ENCODE measurements at regions not wholly inside any gene's neighbourhood (a gene's known extent, or its start where the extent isn't known, plus 50 kb on each side); places are given as distances from the start of the nearest gene placed in this dataset.

GRCh38 chr5:8289779-8290178 is 420.8 kb downstream of the MTRR start:
- DNase-seq = no peak
- no peaks in the 10 kb centered on the region for H3K27me3 ChIP-seq (replicated peaks in 2 of 5; ENCODE audit: control insufficient read depth in 4 of 5, insufficient read depth in 5 of 5, low read length in 4 of 5)
- H3K27ac ChIP-seq (ENCODE audit: insufficient read depth in 1 of 2, low read depth in 1 of 2, low read length in 2 of 2, poor library complexity in 1 of 2, severe bottlenecking in 2 of 2) = no peak overlapping the region
- POLR2A ChIA-PET = no interaction called here
- WGBS (ENCODE audit: insufficient coverage) = no CpG with 5 or more reads among the region's 1 CpG
- H3K4me3 ChIP-seq (ENCODE audit: control insufficient read depth in 1 of 7, extremely low read depth in 1 of 7, insufficient read depth in 4 of 7, low read depth in 2 of 7, low read length in 6 of 7) = no peak overlapping the region
- no peaks in the 10 kb centered on the region for H3K36me3 ChIP-seq (ENCODE audit: control insufficient read depth in 4 of 4, insufficient read depth in 4 of 4, low read length in 3 of 4)
- no peaks in the 10 kb centered on the region for H3K4me1 ChIP-seq (ENCODE audit: control extremely low read depth in 1 of 4, control insufficient read depth in 4 of 4, insufficient read depth in 4 of 4, low read length in 3 of 4)
- H3K9me3 ChIP-seq (ENCODE audit: control extremely low read depth in 1 of 5, control insufficient read depth in 4 of 5, insufficient read depth in 2 of 5, low read depth in 1 of 5, low read length in 4 of 5) = no peaks in the 10 kb centered on the region
- CTCF ChIA-PET = no interaction called here

- H3K4me3 ChIP-seq (ENCODE audit: control insufficient read depth in 1 of 7, extremely low read depth in 1 of 7, insufficient read depth in 4 of 7, low read depth in 2 of 7, low read length in 6 of 7) = no peak overlapping the region
- H3K9me3 ChIP-seq (ENCODE audit: control extremely low read depth in 1 of 5, control insufficient read depth in 4 of 5, insufficient read depth in 2 of 5, low read depth in 1 of 5, low read length in 4 of 5) = no peaks in the 10 kb centered on the region
- no peak overlapping the region for H3K27ac ChIP-seq (ENCODE audit: insufficient read depth in 1 of 2, low read depth in 1 of 2, low read length in 2 of 2, poor library complexity in 1 of 2, severe bottlenecking in 2 of 2)
- no CpG with 5 or more reads among the region's 2 CpGs for WGBS (ENCODE audit: insufficient coverage)
- H3K36me3 ChIP-seq (ENCODE audit: control insufficient read depth in 4 of 4, insufficient read depth in 4 of 4, low read length in 3 of 4) = no peaks in the 10 kb centered on the region
- H3K4me1 ChIP-seq (ENCODE audit: control extremely low read depth in 1 of 4, control insufficient read depth in 4 of 4, insufficient read depth in 4 of 4, low read length in 3 of 4) = no peaks in the 10 kb centered on the region
- H3K27me3 ChIP-seq (replicated peaks in 2 of 5; ENCODE audit: control insufficient read depth in 4 of 5, insufficient read depth in 5 of 5, low read length in 4 of 5) = no peaks in the 10 kb centered on the region
- DNase-seq = no peak
- ChIA-PET CTCF (no interaction called here), POLR2A (no interaction called here)
Measured at GRCh38 chr5:8290721-8291120, 421.8 kb downstream of the MTRR start.

- DNase-seq = no peak
- Histone ChIP-seq H3K9me3 (ENCODE audit: control extremely low read depth in 1 of 5, control insufficient read depth in 4 of 5, insufficient read depth in 2 of 5, low read depth in 1 of 5, low read length in 4 of 5) (no peaks in the 10 kb centered on the region), H3K4me1 (ENCODE audit: control extremely low read depth in 1 of 4, control insufficient read depth in 4 of 4, insufficient read depth in 4 of 4, low read length in 3 of 4) (no peaks in the 10 kb centered on the region), H3K27me3 (replicated peaks in 2 of 5; ENCODE audit: control insufficient read depth in 4 of 5, insufficient read depth in 5 of 5, low read length in 4 of 5) (no peaks in the 10 kb centered on the region), H3K4me3 (ENCODE audit: control insufficient read depth in 1 of 7, extremely low read depth in 1 of 7, insufficient read depth in 4 of 7, low read depth in 2 of 7, low read length in 6 of 7) (no peak overlapping the region), H3K36me3 (ENCODE audit: control insufficient read depth in 4 of 4, insufficient read depth in 4 of 4, low read length in 3 of 4) (no peaks in the 10 kb centered on the region), H3K27ac (ENCODE audit: insufficient read depth in 1 of 2, low read depth in 1 of 2, low read length in 2 of 2, poor library complexity in 1 of 2, severe bottlenecking in 2 of 2) (no peak overlapping the region)
- POLR2A ChIA-PET = no interaction called here
- CTCF ChIA-PET = no interaction called here
- 100% methylated on average over 1 of the region's 2 CpGs for WGBS (ENCODE audit: insufficient coverage)
Measured at GRCh38 chr5:8291641-8292040, 422.7 kb downstream of the MTRR start.

- no peak for DNase-seq
- no peaks in the 10 kb centered on the region for H3K9me3 ChIP-seq (ENCODE audit: control extremely low read depth in 1 of 5, control insufficient read depth in 4 of 5, insufficient read depth in 2 of 5, low read depth in 1 of 5, low read length in 4 of 5)
- no peaks in the 10 kb centered on the region for H3K27me3 ChIP-seq (replicated peaks in 2 of 5; ENCODE audit: control insufficient read depth in 4 of 5, insufficient read depth in 5 of 5, low read length in 4 of 5)
- H3K36me3 ChIP-seq (ENCODE audit: control insufficient read depth in 4 of 4, insufficient read depth in 4 of 4, low read length in 3 of 4) = no peaks in the 10 kb centered on the region
- H3K4me3 ChIP-seq (ENCODE audit: control insufficient read depth in 1 of 7, extremely low read depth in 1 of 7, insufficient read depth in 4 of 7, low read depth in 2 of 7, low read length in 6 of 7) = no peak overlapping the region
- H3K27ac ChIP-seq (ENCODE audit: insufficient read depth in 1 of 2, low read depth in 1 of 2, low read length in 2 of 2, poor library complexity in 1 of 2, severe bottlenecking in 2 of 2) = no peak overlapping the region
- POLR2A ChIA-PET = no interaction called here
- CTCF ChIA-PET = no interaction called here
- no peaks in the 10 kb centered on the region for H3K4me1 ChIP-seq (ENCODE audit: control extremely low read depth in 1 of 4, control insufficient read depth in 4 of 4, insufficient read depth in 4 of 4, low read length in 3 of 4)
- 100% methylated on average over 1 of the region's 1 CpG for WGBS (ENCODE audit: insufficient coverage)
Measured at GRCh38 chr5:8295141-8295540, 426.2 kb downstream of the MTRR start.

GRCh38 chr5:8299716-8300115 is 430.8 kb downstream of the MTRR start:
- peaks cover 0 to 2% (median 0%) of the 10 kb centered on the region in 5 experiments for H3K27me3 ChIP-seq (replicated peaks in 2 of 5; ENCODE audit: control insufficient read depth in 4 of 5, insufficient read depth in 5 of 5, low read length in 4 of 5)
- H3K36me3 ChIP-seq (ENCODE audit: control insufficient read depth in 4 of 4, insufficient read depth in 4 of 4, low read length in 3 of 4) = no peaks in the 10 kb centered on the region
- ChIA-PET CTCF (no interaction called here), POLR2A (no interaction called here)
- no peak overlapping the region for H3K4me3 ChIP-seq (ENCODE audit: control insufficient read depth in 1 of 7, extremely low read depth in 1 of 7, insufficient read depth in 4 of 7, low read depth in 2 of 7, low read length in 6 of 7)
- H3K4me1 ChIP-seq (ENCODE audit: control extremely low read depth in 1 of 4, control insufficient read depth in 4 of 4, insufficient read depth in 4 of 4, low read length in 3 of 4) = no peaks in the 10 kb centered on the region
- no peaks in the 10 kb centered on the region for H3K9me3 ChIP-seq (ENCODE audit: control extremely low read depth in 1 of 5, control insufficient read depth in 4 of 5, insufficient read depth in 2 of 5, low read depth in 1 of 5, low read length in 4 of 5)
- no peak overlapping the region for H3K27ac ChIP-seq (ENCODE audit: insufficient read depth in 1 of 2, low read depth in 1 of 2, low read length in 2 of 2, poor library complexity in 1 of 2, severe bottlenecking in 2 of 2)
- DNase-seq = no peak
- WGBS (ENCODE audit: insufficient coverage) = no CpG with 5 or more reads among the region's 1 CpG

GRCh38 chr5:8304341-8304740 is 435.4 kb downstream of the MTRR start:
- CTCF ChIA-PET = no interaction called here
- no peaks in the 10 kb centered on the region for H3K36me3 ChIP-seq (ENCODE audit: control insufficient read depth in 4 of 4, insufficient read depth in 4 of 4, low read length in 3 of 4)

GRCh38 chr5:8306288-8306896 is 437.4 kb downstream of the MTRR start:
- Histone ChIP-seq H3K27me3 (replicated peaks in 2 of 5; ENCODE audit: control insufficient read depth in 4 of 5, insufficient read depth in 5 of 5, low read length in 4 of 5) (peaks cover 0 to 2% (median 0%) of the 10 kb centered on the region in 5 experiments), H3K36me3 (ENCODE audit: control insufficient read depth in 4 of 4, insufficient read depth in 4 of 4, low read length in 3 of 4) (no peaks in the 10 kb centered on the region), H3K9me3 (ENCODE audit: control extremely low read depth in 1 of 5, control insufficient read depth in 4 of 5, insufficient read depth in 2 of 5, low read depth in 1 of 5, low read length in 4 of 5) (peaks cover 0 to 8% (median 0%) of the 10 kb centered on the region in 5 experiments), H3K4me3 (ENCODE audit: control insufficient read depth in 1 of 7, extremely low read depth in 1 of 7, insufficient read depth in 4 of 7, low read depth in 2 of 7, low read length in 6 of 7) (no peak overlapping the region), H3K4me1 (ENCODE audit: control extremely low read depth in 1 of 4, control insufficient read depth in 4 of 4, insufficient read depth in 4 of 4, low read length in 3 of 4) (no peaks in the 10 kb centered on the region), H3K27ac (ENCODE audit: insufficient read depth in 1 of 2, low read depth in 1 of 2, low read length in 2 of 2, poor library complexity in 1 of 2, severe bottlenecking in 2 of 2) (no peak overlapping the region)
- ChIA-PET CTCF (no interaction called here), POLR2A (no interaction called here)
- WGBS (ENCODE audit: insufficient coverage) = 100% methylated on average over 5 of the region's 5 CpGs
- DNase-seq = no peak

More at GRCh38 chr5:8304341-8304740, 435.4 kb downstream of the MTRR start:
- peaks cover 0 to 7% (median 0%) of the 10 kb centered on the region in 5 experiments for H3K9me3 ChIP-seq (ENCODE audit: control extremely low read depth in 1 of 5, control insufficient read depth in 4 of 5, insufficient read depth in 2 of 5, low read depth in 1 of 5, low read length in 4 of 5)
- no peak for DNase-seq
- H3K27me3 ChIP-seq (replicated peaks in 2 of 5; ENCODE audit: control insufficient read depth in 4 of 5, insufficient read depth in 5 of 5, low read length in 4 of 5) = peaks cover 0 to 2% (median 0%) of the 10 kb centered on the region in 5 experiments
- no peak overlapping the region for H3K27ac ChIP-seq (ENCODE audit: insufficient read depth in 1 of 2, low read depth in 1 of 2, low read length in 2 of 2, poor library complexity in 1 of 2, severe bottlenecking in 2 of 2)
- 100% methylated on average over 1 of the region's 2 CpGs for WGBS (ENCODE audit: insufficient coverage)
- no peak overlapping the region for H3K4me3 ChIP-seq (ENCODE audit: control insufficient read depth in 1 of 7, extremely low read depth in 1 of 7, insufficient read depth in 4 of 7, low read depth in 2 of 7, low read length in 6 of 7)
- POLR2A ChIA-PET = no interaction called here
- H3K4me1 ChIP-seq (ENCODE audit: control extremely low read depth in 1 of 4, control insufficient read depth in 4 of 4, insufficient read depth in 4 of 4, low read length in 3 of 4) = no peaks in the 10 kb centered on the region
